BJ (cell line): ENCODE measurements at regions not wholly inside any gene's neighbourhood (a gene's known extent, or its start where the extent isn't known, plus 50 kb on each side); places are given as distances from the start of the nearest gene placed in this dataset.

ENCODE experiments used
- CTCF ChIA-PET: fragments of 350-600 bp; formaldehyde crosslinking; extraction: SDS; loops from one replicate; lab custom pipeline; 2021; ENCODE audit warnings: antibody characterized with exemption, inconsistent platforms; lab: Yijun Ruan, JAX
- POLR2A ChIA-PET: fragments of 300-600 bp; sonication (Branson Sonifier 250); formaldehyde crosslinking; extraction: SDS; loops from one replicate; lab custom pipeline; 2021; ENCODE audit warnings: antibody characterized with exemption; lab: Charles Lee
- DNase-seq: peaks from one replicate; pipeline ENCODE4 v3.0.0-alpha.2; 2011; ENCODE audit warnings: low read depth
- H3K27me3 ChIP-seq: 2 replicates; pipeline ENCODE4 v1.6.0; 2011; ENCODE audit warnings: low read length; ENCODE audit not compliant: control insufficient read depth, insufficient read depth
- H3K36me3 ChIP-seq: 2 replicates; pipeline ENCODE4 v1.5.1; 2011; ENCODE audit warnings: low read length; ENCODE audit not compliant: control insufficient read depth, insufficient read depth
- H3K4me3 ChIP-seq: 2 replicates; pipeline ENCODE4 v1.5.1; 2011; ENCODE audit warnings: low read depth, mild to moderate bottlenecking, control low read depth, low read length
- CTCF ChIP-seq: IDR thresholded peaks from 2 replicates; pipeline ENCODE4 v1.5.1; 2011; ENCODE audit warnings: low read depth, mild to moderate bottlenecking, control low read depth, inconsistent platforms, low read length, moderate library complexity; ENCODE audit not compliant: insufficient read depth

- Histone ChIP-seq H3K27me3 (no peaks in the 10 kb centered on the region), H3K36me3 (no peaks in the 10 kb centered on the region), H3K4me3 (no peak overlapping the region; the same call in 1 of the 2 replicates)
- no peak for TF ChIP-seq CTCF
- no peak for DNase-seq
- ChIA-PET CTCF (no interaction called here), POLR2A (no interaction called here)
These were observed 180.0 kb upstream of the RREB1 start for GRCh38 chr6:6927521-6928361.

- Histone ChIP-seq H3K27me3 (no peaks in the 10 kb centered on the region), H3K36me3 (no peaks in the 10 kb centered on the region), H3K4me3 (no peak overlapping the region)
- ChIA-PET POLR2A (no interaction called here), CTCF (no interaction called here)
- no peak for TF ChIP-seq CTCF
- DNase-seq, result no peak
These were observed 177.4 kb upstream of the RREB1 start for GRCh38 chr6:6930223-6930880.

GRCh38 chr6:6931071-6932025 is 176.4 kb upstream of the RREB1 start:
- no peaks in the 10 kb centered on the region for H3K27me3 ChIP-seq
- no peak for DNase-seq
- TF ChIP-seq CTCF, result no peak
- POLR2A ChIA-PET, result no interaction called here
- H3K36me3 ChIP-seq, result no peaks in the 10 kb centered on the region
- H3K4me3 ChIP-seq, result no peak overlapping the region
- CTCF ChIA-PET, result no interaction called here

GRCh38 chr6:6932341-6932740 is 175.4 kb upstream of the RREB1 start:
- H3K4me3 ChIP-seq, result no peak overlapping the region
- POLR2A ChIA-PET, result no interaction called here
- no peak for TF ChIP-seq CTCF
- H3K36me3 ChIP-seq, result no peaks in the 10 kb centered on the region
- CTCF ChIA-PET, result no interaction called here
- no peak for DNase-seq
- H3K27me3 ChIP-seq, result no peaks in the 10 kb centered on the region

- no peak for DNase-seq
- TF ChIP-seq CTCF, result no peak
- POLR2A ChIA-PET, result no interaction called here
- H3K4me3 ChIP-seq, result no peak overlapping the region
- no peaks in the 10 kb centered on the region for H3K36me3 ChIP-seq
- CTCF ChIA-PET, result no interaction called here
- H3K27me3 ChIP-seq, result no peaks in the 10 kb centered on the region
These were observed 174.8 kb upstream of the RREB1 start for GRCh38 chr6:6932968-6933367.
